Prostate gland (tissue), 2 donors: ENCODE measurements at regions not wholly inside any gene's neighbourhood (a gene's known extent, or its start where the extent isn't known, plus 50 kb on each side); places are given as distances from the start of the nearest gene placed in this dataset.

ENCODE experiments used
- DNase-seq: peaks from one replicate; pipeline ENCODE4 v3.0.0-alpha.2; 2019; ENCODE audit warnings: low spot score
- H3K27ac ChIP-seq, 2 donors: fragments of 200-600 bp; sonication (generic); 2 replicates each; pipeline ENCODE4 v1.5.1; 2017 to 2019
- H3K27me3 ChIP-seq: fragments of 200-600 bp; sonication (generic); replicated peaks from 2 replicates; pipeline ENCODE4 v1.5.1; 2019; ENCODE audit not compliant: insufficient read depth
- H3K36me3 ChIP-seq, 2 donors: fragments of 200-600 bp; sonication (generic); 1 replicate in 1 of 2; 2 replicates in 1 of 2; pipeline versions ENCODE4 v1.5.1 to v1.8.1; 2017 to 2019
- H3K4me1 ChIP-seq: fragments of 200-600 bp; sonication (generic); replicated peaks from 2 replicates; pipeline ENCODE4 v1.5.1; 2019
- H3K4me3 ChIP-seq, 2 donors: fragments of 200-600 bp; sonication (generic); 2 replicates each; pipeline ENCODE4 v1.5.1; 2017 to 2019
- H3K9me3 ChIP-seq: fragments of 200-600 bp; sonication (generic); 2 replicates; pipeline ENCODE4 v1.5.1; 2017
- CTCF ChIP-seq, 4 experiments: fragments of 200-600 bp in 2 of 4; fragments of 450-650 bp in 2 of 4; sonication (generic) in 2 of 4; IDR thresholded peaks; 1 replicate in 3 of 4; 2 replicates in 1 of 4; pipeline ENCODE4 v1.5.1; 2016 to 2019; ENCODE audit warnings: antibody characterized with exemption in 4 of 4, mild to moderate bottlenecking in 2 of 4, moderate library complexity in 2 of 4
- POLR2A ChIP-seq: fragments of 450-650 bp; IDR thresholded peaks from one replicate; pipeline ENCODE4 v1.6.1; 2016; ENCODE audit warnings: antibody characterized with exemption, mild to moderate bottlenecking
- POLR2AphosphoS5 ChIP-seq: sonication (generic); formaldehyde crosslinking; IDR thresholded peaks from one replicate; pipeline ENCODE4 v1.6.1; 2017; ENCODE audit warnings: antibody characterized with exemption
- WGBS: methylation state at CpG from one replicate; pipeline ENCODE4 v1.1.5; 2018; 5-methylcytosine and 5-hydroxymethylcytosine counted together
- intact Hi-C: fragments of 100-400 bp; cut with DNase I; formaldehyde crosslinking; loops from one replicate; pipeline ENCODE4 v1.14.2; 2022

- no peak for TF ChIP-seq CTCF (IDR thresholded peaks at IDR 0.05)
- no peak for TF ChIP-seq POLR2A
- TF ChIP-seq POLR2AphosphoS5, result no peak
Observed at GRCh38 chr5:124414973-124415372, 331.5 kb downstream of the ZNF608 start.

GRCh38 chr5:124410539-124411488 lies 335.6 kb downstream of the ZNF608 start:
- H3K4me3 ChIP-seq, result no peak overlapping the region
- TF ChIP-seq POLR2AphosphoS5, result no peak
- no peak for TF ChIP-seq CTCF (IDR thresholded peaks at IDR 0.05)
- no peak for TF ChIP-seq POLR2A
- no peak for DNase-seq
- 93% methylated on average over 3 of the region's 3 CpGs for WGBS
- no peaks in the 10 kb centered on the region for H3K27me3 ChIP-seq
- no peaks in the 10 kb centered on the region for H3K36me3 ChIP-seq
- intact Hi-C loops, result no loop called here
- no peaks in the 10 kb centered on the region for H3K9me3 ChIP-seq
- no peaks in the 10 kb centered on the region for H3K4me1 ChIP-seq
- no peak overlapping the region for H3K27ac ChIP-seq

More at GRCh38 chr5:124414973-124415372, 331.5 kb downstream of the ZNF608 start:
- Histone ChIP-seq H3K9me3 (no peaks in the 10 kb centered on the region), H3K27ac (no peak overlapping the region), H3K4me3 (no peak overlapping the region), H3K4me1 (no peaks in the 10 kb centered on the region), H3K27me3 (no peaks in the 10 kb centered on the region), H3K36me3 (no peaks in the 10 kb centered on the region)
- 92% methylated on average over 3 of the region's 3 CpGs for WGBS
- intact Hi-C loops, result no loop called here
- no peak for DNase-seq

- no peaks in the 10 kb centered on the region for H3K27me3 ChIP-seq
- no peak overlapping the region for H3K27ac ChIP-seq
- H3K4me1 ChIP-seq, result no peaks in the 10 kb centered on the region
- intact Hi-C loops, result no loop called here
- no peak for DNase-seq
- no peaks in the 10 kb centered on the region for H3K9me3 ChIP-seq
- 85% methylated on average over 10 of the region's 10 CpGs for WGBS
- no peak overlapping the region for H3K4me3 ChIP-seq
- TF ChIP-seq POLR2AphosphoS5 (no peak), POLR2A (no peak), CTCF (IDR thresholded peaks at IDR 0.05) (no peak)
- H3K36me3 ChIP-seq, result no peaks in the 10 kb centered on the region
Observed at GRCh38 chr5:124408738-124409453, 337.5 kb downstream of the ZNF608 start.

GRCh38 chr5:124404796-124405195 lies 341.6 kb downstream of the ZNF608 start:
- no peak for DNase-seq
- no peak for TF ChIP-seq POLR2AphosphoS5
- 64% methylated on average over 5 of the region's 5 CpGs for WGBS

GRCh38 chr5:124403281-124403680 lies 343.2 kb downstream of the ZNF608 start:
- 94% methylated on average over 2 of the region's 2 CpGs for WGBS

More at GRCh38 chr5:124404796-124405195, 341.6 kb downstream of the ZNF608 start:
- Histone ChIP-seq H3K4me1 (no peaks in the 10 kb centered on the region), H3K27me3 (no peaks in the 10 kb centered on the region), H3K36me3 (no peaks in the 10 kb centered on the region), H3K27ac (no peak overlapping the region), H3K9me3 (no peaks in the 10 kb centered on the region), H3K4me3 (no peak overlapping the region)
- intact Hi-C loops, result loop anchor here (5.0 kb wide), 1 partner anchor 343 kb away; the partner anchor contains the start of gene ZNF608

More at GRCh38 chr5:124403281-124403680, 343.2 kb downstream of the ZNF608 start:
- no peak overlapping the region for H3K4me3 ChIP-seq
- DNase-seq, result no peak
- TF ChIP-seq POLR2AphosphoS5 (no peak), POLR2A (no peak), CTCF (IDR thresholded peaks at IDR 0.05) (no peak)
- no peaks in the 10 kb centered on the region for H3K4me1 ChIP-seq
- intact Hi-C loops, result loop anchor here (5.0 kb wide), 1 partner anchor 344 kb away; the partner anchor contains the start of gene ZNF608
- no peaks in the 10 kb centered on the region for H3K36me3 ChIP-seq
- H3K27me3 ChIP-seq, result no peaks in the 10 kb centered on the region
- no peaks in the 10 kb centered on the region for H3K9me3 ChIP-seq
- no peak overlapping the region for H3K27ac ChIP-seq
